Ishikawa (cell line): ENCODE measurements at regions not wholly inside any gene's neighbourhood (a gene's known extent, or its start where the extent isn't known, plus 50 kb on each side); places are given as distances from the start of the nearest gene placed in this dataset.

Source experiments
- CEBPB ChIP-seq: IDR thresholded peaks from 2 replicates; pipeline ENCODE4 v1.6.1; 2012
- CREB1 ChIP-seq: IDR thresholded peaks from 2 replicates; pipeline ENCODE4 v1.6.1; 2012; ENCODE audit warnings: low read depth
- EGR1 ChIP-seq: IDR thresholded peaks from 2 replicates; pipeline ENCODE4 v1.6.1; 2012
- EP300 ChIP-seq: IDR thresholded peaks from 2 replicates; pipeline ENCODE4 v1.6.1; 2012; ENCODE audit warnings: borderline replicate concordance
- FOXM1 ChIP-seq: IDR thresholded peaks from 2 replicates; pipeline ENCODE4 v1.6.1; 2012; ENCODE audit warnings: low read depth, borderline replicate concordance
- MAX ChIP-seq: IDR thresholded peaks from 2 replicates; pipeline ENCODE4 v1.6.1; 2012
- NFIC ChIP-seq: IDR thresholded peaks from 2 replicates; pipeline ENCODE4 v1.6.1; 2012
- RAD21 ChIP-seq: IDR thresholded peaks from 2 replicates; pipeline ENCODE4 v1.6.1; 2012; ENCODE audit warnings: low read depth
- TAF1 ChIP-seq: IDR thresholded peaks from 2 replicates; pipeline ENCODE4 v1.6.1; 2012; ENCODE audit warnings: low read depth, mild to moderate bottlenecking
- TCF12 ChIP-seq: IDR thresholded peaks from 2 replicates; pipeline ENCODE4 v1.6.1; 2012; ENCODE audit warnings: low read depth
- TEAD4 ChIP-seq: IDR thresholded peaks from 2 replicates; pipeline ENCODE4 v1.6.1; 2012
- YY1 ChIP-seq: IDR thresholded peaks from 2 replicates; pipeline ENCODE4 v1.6.1; 2012; ENCODE audit warnings: low read depth
- ZBTB7A ChIP-seq: IDR thresholded peaks from 2 replicates; pipeline ENCODE4 v1.6.1; 2012; ENCODE audit warnings: low read depth
- TF ChIP-seq, protein P1 (sequence below): IDR thresholded peaks from 2 replicates; pipeline ENCODE4 v1.6.1; 2012
- TF ChIP-seq, protein P2 (sequence below): IDR thresholded peaks from 2 replicates; pipeline ENCODE4 v1.6.1; 2012; ENCODE audit warnings: low read depth, mild to moderate bottlenecking

- TF ChIP-seq YY1 (no peak), TCF12 (no peak), TEAD4 (no peak), RAD21 (no peak), FOXM1 (no peak), EP300 (no peak), EGR1 (no peak), ZBTB7A (no peak), MAX (no peak), TAF1 (no peak), NFIC (no peak), CREB1 (no peak), CEBPB (no peak)
- TF ChIP-seq, protein P1, sequence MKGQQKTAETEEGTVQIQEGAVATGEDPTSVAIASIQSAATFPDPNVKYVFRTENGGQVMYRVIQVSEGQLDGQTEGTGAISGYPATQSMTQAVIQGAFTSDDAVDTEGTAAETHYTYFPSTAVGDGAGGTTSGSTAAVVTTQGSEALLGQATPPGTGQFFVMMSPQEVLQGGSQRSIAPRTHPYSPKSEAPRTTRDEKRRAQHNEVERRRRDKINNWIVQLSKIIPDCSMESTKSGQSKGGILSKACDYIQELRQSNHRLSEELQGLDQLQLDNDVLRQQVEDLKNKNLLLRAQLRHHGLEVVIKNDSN = no peak
- TF ChIP-seq, protein P2, sequence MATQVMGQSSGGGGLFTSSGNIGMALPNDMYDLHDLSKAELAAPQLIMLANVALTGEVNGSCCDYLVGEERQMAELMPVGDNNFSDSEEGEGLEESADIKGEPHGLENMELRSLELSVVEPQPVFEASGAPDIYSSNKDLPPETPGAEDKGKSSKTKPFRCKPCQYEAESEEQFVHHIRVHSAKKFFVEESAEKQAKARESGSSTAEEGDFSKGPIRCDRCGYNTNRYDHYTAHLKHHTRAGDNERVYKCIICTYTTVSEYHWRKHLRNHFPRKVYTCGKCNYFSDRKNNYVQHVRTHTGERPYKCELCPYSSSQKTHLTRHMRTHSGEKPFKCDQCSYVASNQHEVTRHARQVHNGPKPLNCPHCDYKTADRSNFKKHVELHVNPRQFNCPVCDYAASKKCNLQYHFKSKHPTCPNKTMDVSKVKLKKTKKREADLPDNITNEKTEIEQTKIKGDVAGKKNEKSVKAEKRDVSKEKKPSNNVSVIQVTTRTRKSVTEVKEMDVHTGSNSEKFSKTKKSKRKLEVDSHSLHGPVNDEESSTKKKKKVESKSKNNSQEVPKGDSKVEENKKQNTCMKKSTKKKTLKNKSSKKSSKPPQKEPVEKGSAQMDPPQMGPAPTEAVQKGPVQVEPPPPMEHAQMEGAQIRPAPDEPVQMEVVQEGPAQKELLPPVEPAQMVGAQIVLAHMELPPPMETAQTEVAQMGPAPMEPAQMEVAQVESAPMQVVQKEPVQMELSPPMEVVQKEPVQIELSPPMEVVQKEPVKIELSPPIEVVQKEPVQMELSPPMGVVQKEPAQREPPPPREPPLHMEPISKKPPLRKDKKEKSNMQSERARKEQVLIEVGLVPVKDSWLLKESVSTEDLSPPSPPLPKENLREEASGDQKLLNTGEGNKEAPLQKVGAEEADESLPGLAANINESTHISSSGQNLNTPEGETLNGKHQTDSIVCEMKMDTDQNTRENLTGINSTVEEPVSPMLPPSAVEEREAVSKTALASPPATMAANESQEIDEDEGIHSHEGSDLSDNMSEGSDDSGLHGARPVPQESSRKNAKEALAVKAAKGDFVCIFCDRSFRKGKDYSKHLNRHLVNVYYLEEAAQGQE = no peak
Measured at GRCh38 chr7:50915621-50916020, 132.9 kb upstream of the GRB10 start.

GRCh38 chr7:50914460-50914859, 131.8 kb upstream of the GRB10 start:
- TF ChIP-seq CEBPB = no peak
- TF ChIP-seq TCF12 = no peak
- no peak for TF ChIP-seq TEAD4
- no peak for TF ChIP-seq YY1
- TF ChIP-seq EGR1 = no peak
- no peak for TF ChIP-seq RAD21
- TF ChIP-seq MAX = no peak
- no peak for TF ChIP-seq FOXM1
- TF ChIP-seq, protein P2 = no peak
- TF ChIP-seq TAF1 = no peak
- TF ChIP-seq NFIC = no peak
- TF ChIP-seq ZBTB7A = no peak
- TF ChIP-seq EP300 = no peak

- no peak for TF ChIP-seq TAF1
- TF ChIP-seq EP300 = no peak
- TF ChIP-seq, protein P2 = no peak
- no peak for TF ChIP-seq YY1
- no peak for TF ChIP-seq EGR1
- TF ChIP-seq ZBTB7A = no peak
- no peak for TF ChIP-seq TEAD4
- no peak for TF ChIP-seq MAX
- no peak for TF ChIP-seq NFIC
- no peak for TF ChIP-seq CREB1
- no peak for TF ChIP-seq RAD21
- no peak for TF ChIP-seq TCF12
- no peak for TF ChIP-seq CEBPB
Measured at GRCh38 chr7:50908628-50909290, 126.1 kb upstream of the GRB10 start.

GRCh38 chr7:50872437-50872836, 89.7 kb upstream of the GRB10 start:
- TF ChIP-seq, protein P1 = no peak
- TF ChIP-seq RAD21 (no peak), TCF12 (no peak), TEAD4 (no peak), TAF1 (no peak), NFIC (no peak), FOXM1 (no peak), ZBTB7A (no peak), CEBPB (no peak), EP300 (no peak), CREB1 (no peak), EGR1 (no peak), MAX (no peak), YY1 (no peak)
- TF ChIP-seq, protein P2 = no peak
